GM19240 (cell line): ENCODE measurements at regions not wholly inside any gene's neighbourhood (a gene's known extent, or its start where the extent isn't known, plus 50 kb on each side); places are given as distances from the start of the nearest gene placed in this dataset.
"Not testable (repeated sequence)": the region's sequence is repeated elsewhere in the genome, so short reads cannot be mapped to it uniquely, and the experiment has no call there.

Experiments used
- DNase-seq: peaks from one replicate; pipeline ENCODE4 v3.0.0; 2011; ENCODE audit warnings: low spot score; ENCODE audit not compliant: insufficient read length

DNA sequence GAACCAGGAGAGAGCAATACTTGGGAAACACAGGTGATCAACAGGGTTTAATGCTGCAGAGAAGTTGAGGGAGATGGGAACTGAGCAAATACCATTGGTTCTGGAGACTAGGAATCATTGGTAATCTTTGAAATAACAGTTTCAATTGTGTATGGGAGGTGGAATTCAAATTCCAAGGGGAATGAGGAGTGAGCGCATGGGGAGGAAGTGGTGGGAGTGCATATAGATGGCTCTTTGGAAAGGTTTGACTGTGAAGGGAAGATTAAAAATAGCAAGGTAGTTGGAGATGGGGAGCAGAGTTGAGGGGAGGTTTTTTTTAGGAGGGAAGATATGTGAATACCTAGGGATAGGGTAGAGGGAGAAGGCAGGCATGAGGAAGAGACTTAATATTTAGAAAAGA is 51.1 kb upstream of the ROPN1 start:
- DNase-seq: no peak

DNA sequence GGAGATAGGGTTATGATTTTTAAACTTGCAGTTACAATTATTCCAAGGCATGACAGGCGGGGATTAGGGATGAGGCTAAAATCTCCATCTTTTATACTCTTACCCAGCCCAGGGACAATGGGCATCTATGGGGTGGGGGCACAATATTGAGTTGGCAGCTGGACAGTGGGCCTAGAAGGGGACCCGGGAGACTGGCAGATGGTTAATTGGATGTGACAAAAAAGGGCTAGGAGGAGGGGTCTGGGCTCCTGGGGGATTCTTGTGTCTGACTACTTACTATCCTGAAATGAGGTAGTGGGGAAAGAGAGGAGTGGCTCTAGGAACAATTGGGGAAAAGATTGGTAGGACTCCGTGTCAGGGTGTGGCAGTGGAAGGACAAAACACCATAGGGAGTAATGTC is 53.0 kb upstream of the ROPN1 start:
- DNase-seq: no peak

DNA sequence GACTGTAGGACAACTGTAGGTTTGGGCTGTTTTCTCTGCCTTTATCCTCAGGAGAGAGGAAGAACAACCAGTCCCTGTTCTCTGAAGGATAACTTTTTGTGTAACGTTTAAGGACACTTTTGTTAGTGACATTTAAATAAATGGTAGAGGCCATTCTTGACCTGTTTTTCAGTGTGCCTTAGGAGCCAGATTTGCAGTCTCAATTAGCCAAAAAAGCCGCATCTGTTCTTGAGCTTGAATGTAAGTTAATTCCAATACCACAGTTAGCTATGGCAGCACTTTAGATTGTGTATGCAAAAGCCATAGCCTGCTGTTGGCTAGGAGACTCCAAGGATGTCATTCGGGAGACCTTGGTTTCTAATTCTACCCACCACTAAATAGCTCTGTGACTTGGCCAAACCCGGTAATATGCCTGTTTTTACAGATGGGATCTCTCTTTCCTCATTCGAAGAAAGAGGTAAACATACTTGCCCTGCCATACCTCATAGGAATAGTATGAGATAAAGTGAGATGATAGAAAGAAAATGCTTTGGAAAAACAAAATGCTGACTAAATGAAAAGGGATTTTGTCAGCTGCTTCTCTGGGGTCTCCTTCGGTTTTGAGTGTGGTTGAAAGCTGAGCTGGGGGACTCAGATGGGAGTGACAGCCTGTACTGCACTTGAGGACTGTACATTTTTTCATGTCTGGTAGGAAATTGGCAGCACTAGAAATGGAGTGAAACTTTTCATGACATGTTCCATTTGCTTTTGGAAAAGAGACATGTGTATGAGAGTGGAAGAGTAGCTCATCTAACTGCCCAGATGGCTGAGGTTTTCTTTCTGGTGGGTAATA is 57.3 kb upstream of the ROPN1 start:
- DNase-seq: no peak

DNA sequence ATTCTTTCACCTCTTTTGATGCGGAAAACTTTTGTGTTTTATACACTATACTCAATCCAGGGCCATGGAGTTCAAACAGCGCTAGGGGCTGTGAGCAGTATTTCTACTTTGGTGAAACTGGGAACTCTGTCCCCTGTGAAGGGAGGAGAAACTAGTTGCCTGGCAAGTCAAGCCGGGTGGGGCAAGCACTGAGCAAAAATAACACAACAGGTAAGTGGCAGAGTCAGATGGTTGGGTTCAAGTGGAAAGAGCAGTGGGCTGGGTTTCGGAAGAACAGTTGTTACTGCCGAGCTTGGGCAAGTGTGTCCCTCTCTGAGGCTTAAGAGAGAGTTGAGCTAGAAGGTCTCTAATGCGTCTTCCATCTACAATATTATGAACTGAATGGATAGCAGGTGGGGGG is 59.7 kb upstream of the ROPN1 start:
- no peak for DNase-seq

DNA sequence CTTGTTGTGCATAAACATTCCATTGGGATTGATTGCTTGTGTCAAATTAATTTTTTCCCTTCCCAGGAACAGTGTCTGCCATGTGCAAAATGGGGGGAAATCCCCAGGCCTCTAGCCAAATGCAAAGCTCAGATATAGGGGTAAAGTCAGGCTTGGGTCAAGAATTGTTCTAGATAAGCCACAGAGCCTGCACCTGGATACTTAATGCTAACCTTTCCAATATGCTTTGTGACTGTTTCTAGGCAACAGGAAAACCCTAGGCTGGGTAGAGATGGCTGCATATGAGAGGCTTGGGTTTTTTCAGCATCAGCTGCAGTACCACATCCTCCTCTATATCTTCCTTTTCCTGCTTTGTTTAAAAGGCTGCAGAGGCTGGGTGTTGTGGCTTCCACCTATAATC is 61.9 kb upstream of the ROPN1 start:
- DNase-seq: no peak

DNA sequence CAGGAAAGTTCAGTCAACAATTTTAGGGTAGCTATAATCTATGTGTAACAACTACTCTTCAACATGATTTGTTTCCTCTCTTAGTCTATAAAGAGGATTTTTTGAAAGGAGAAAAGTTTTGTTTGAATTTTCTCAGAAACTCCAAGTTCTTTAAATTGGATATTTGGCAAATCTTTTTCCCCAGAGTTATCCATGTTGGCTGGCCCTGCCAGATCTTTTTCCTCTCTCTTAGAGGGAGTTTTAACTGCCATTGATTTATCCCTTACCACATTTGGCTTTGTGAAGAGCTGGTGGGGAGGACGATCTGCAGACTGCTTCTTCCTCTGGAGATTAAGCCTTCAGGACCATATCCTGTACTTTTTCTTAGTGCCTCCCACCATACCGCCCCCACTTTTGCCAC is 64.9 kb upstream of the ROPN1 start:
- DNase-seq: no peak

DNA sequence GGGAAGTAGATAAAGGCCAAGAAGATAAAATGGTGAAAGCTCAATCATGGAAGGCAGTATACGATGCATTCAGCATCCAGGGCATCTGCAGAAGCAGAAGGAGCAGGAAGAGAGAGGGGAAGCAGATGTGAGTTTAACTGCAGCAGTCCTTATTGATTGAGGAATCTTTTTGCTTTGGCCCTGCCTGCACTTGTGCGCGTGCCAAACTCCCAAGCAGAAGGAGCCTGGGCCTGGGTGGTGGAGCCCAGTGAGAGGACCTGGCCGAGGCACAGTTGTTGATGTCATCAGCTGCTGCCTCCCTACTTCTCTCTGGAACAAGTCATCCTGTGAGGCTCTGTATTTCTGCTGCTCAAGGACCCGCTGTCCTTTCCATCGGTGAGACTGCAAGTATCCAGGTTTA is 65.5 kb upstream of the ROPN1 start:
- no peak for DNase-seq

DNA sequence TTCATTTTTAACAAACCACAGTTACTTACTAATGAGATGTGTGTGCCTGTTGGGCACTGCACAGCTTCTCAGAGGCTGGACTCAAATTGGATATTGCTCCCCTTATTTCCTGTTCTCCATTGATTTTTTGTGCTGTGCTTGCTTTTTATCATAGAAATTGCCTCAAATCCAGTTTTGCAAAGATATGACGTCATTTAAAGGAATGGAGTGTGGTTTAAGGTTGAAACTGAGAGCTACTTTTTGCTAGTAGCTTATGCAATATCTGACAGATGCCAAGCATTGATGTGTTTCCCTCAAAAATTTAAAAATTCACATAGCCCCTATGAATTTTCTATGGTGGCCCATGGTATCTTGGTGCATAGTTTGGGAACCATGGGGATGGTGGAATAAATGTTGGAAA is 67.7 kb upstream of the ROPN1 start:
- no peak for DNase-seq

DNA sequence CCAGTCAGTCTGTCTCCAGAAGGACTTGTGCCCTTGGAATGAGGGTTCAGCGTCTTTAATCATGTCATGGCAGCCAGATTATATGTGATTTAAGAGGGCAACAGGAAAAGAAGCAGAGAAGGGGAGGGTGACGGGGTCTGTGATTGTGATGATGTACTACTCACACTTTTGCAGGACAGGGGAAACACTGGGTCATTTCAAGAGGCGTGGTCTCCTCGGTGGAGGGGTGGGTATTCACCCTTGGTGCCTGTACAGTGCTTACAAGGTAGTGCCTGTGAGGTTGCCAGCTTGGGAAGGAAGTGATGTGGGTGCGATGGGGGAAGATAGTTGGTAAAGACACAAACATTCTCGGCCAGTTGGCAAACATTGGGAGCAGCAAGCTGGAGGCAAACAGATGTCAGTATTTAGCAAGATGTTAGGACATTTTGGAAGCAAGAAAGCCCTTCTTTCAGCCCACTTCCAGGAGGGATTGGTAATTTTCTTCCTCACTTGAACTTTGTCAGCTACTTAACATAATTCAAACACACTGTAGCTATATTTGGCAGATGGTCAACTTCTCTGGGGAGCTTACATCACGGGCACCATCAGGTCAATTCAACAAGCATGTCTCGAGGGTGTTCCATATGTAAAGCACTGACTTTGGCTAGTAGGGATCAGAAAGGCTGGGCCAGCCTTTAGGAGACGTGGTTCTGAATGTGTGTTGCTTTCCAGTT is 71.4 kb upstream of the ROPN1 start:
- DNase-seq: no peak

DNA sequence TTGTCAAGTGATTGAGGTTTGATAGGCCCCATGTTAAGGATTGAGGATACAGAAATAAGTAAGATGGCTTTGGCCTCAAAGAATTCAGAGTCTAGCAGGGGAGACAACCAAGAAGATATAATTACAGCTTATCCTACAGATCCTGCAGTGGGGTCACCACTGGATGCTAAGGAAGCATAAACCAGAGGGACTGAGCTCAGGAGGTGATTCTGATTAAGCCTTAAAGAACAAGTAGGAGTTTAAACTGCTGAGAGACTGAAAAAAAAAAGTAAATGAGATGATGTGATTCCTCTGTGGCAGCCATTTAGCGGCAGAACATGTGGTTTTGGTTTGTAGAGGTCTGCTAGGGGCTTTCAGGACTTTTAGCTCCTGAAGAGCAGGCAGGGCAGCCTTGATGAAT is 72.1 kb upstream of the ROPN1 start:
- DNase-seq: no peak

DNA sequence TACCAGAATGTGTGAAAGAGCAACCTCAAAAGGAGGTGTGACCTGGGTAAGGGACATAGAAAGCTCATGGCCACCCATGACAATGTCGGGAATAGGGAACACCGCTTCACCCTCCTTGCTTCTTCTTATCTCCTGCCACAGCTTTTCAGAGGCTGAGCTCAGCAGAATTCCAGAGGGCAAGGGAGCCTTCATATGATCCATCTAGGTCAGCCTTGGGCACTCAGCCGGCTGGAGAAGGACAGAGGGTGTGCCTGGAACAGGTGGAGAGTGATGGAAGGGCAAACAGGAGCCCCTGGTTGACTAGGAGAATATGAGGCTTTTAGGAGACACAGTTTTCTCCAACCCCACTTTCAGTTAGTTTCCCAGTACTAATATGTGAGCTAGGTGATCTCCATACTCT is 74.6 kb upstream of the ROPN1 start:
- not testable (repeated sequence) for DNase-seq

DNA sequence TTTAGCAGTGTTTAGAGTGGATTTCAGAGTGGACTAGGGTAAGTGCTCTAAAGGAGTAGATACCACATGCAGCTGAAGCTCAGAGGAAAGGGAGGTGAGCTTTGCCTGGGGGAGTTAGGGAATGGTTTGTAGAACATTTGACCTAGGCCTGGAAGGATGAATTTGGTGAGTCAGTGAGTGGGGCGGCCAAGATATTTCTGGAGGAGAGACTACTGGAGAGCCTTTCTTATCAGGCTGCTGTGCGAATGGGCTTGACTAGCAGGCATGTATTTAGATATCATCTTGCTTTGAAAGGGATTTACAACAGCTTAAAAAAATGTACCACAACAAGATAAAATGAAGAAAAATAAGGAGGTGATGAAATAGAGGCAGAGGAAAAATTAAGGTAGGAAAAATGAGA is 77.8 kb upstream of the ROPN1 start:
- DNase-seq: not testable (repeated sequence)

DNA sequence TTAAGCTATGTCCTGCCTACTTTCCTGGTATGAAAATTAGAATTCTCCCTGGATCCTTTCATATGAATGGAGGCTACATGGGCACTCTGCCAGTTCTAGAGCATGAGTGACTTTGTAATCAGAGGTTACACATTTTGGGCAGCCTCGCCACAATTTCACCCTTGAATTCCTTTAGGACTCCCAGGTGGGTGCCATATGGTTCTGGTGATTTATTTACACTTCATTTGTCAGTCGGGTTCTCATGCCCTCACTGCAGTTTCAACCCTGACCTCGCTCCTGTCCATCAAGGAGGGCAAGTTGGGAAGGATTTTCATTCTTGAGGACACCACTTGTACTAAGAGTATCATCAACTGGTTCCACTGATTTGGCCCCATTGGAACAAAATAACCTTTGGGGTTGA is 83.2 kb upstream of the ROPN1 start:
- DNase-seq: not testable (repeated sequence)

DNA sequence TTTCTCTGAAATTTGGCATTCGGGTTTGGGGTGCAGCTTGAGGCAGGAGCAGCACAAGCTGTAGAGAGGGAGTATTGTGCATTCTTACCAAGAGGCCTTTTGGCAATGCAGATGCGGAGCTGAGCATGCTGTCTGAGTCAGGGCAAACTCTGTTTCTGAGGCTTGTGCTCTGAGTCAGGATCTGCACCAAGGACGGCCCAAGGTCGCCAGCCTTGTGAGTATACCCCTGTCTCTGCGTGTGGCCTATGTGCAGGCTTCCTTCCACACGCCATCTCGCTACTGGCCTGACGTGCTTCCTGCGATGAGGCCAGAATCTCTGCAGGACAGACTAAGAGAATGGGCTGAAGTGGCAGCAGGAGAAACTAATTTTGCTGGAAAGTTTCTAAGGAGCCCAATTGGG is 83.8 kb upstream of the ROPN1 start:
- no peak for DNase-seq

DNA sequence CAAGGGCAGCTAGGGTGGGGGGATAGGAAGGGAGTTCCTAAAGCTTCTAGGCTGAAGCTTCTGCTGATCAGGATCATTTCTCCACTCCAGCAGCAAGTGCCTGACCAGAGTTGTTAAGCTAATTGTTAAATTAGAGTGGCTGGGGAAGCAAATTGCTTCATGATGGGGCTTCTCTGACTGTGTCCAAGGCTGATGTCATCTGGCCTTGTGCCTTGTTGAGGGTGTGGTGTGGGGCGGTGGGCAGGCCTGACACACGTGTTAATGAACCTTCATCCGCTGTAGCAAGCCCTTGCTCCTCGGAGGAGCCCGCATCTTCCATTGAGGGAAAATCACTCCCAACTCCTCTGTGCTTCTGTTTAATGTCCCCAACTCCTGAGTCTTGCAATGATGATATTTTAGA is 84.3 kb upstream of the ROPN1 start:
- DNase-seq: no peak

DNA sequence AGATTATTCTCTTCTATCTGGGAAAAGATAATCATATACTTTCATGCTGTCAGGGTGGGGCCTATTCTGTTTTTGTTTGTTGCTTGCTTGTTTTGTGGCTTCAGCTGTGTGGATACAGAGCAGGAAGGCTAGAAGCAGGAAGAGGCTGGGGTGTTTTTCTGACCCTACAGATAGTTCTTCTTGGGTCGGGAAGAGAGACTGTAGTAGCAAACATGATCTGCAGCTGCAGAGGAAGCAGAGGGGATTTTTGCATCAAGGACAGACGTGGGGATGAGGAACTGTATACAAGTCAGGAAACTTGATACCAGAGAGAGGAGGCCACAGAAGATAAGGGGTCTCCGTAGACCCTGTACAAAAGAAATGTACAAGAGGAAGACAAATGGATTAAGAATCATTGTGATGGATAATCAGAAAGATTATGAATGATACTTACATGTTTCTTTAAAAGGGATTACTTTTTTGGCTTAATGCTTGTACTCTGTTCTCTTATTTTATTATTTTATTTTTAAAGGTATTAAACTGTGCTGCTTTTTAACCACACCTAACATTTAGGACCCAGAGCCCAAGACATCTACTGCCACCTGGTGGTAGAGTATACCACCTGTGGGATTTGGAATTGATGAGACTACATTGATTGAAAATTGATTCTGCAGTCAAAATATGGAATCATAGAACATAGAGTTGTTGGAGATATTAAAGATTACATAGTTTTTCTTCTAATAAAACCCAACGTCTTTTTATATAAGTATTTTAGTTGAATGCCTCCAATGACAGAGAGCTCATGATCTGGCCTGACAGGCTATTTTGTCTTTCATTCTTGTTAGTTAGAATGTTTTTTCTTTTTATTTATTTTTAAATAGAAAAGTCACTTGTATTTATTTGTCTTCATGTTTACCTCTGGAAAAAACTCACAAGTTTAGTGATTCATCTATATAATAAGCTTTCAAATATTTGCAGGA is 87.3 kb upstream of the ROPN1 start:
- DNase-seq: no peak

DNA sequence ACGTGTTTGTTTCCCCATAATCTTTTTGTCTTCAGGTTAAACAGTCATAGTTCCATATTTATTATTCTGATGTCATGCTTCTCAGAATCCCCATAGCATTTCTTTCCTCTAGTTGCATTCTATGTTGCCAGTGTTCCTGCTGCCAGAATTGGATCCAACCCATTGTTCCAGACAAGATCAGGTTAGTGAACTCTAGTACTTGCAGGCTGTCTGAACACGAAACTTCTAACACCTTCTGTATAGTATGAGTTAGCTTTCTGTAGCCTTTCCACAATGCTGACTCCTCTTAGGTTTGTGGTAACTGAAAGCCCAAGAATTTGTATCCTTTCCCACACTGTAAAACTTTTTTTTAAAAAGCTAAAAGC is 88.0 kb upstream of the ROPN1 start:
- DNase-seq: no peak

DNA sequence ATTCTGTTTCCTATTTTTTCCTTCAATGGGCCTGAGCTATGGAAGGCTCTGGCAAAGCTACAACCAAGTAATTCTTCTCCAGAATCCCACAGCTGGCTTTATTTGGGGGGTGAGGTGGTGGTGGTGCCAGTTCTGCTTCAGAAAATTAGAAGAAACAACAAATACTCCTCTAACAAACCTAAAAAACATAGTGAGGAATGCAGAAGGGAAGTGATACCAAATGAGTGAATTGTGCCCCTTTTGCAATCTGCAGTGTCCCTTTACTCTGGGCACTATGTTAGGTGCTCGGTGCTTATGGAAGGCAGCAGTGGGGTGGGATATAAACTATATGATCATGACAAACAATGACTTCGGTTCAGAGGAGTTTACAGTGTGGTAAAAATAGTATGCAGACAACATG is 90.4 kb upstream of the ROPN1 start:
- DNase-seq: no peak

DNA sequence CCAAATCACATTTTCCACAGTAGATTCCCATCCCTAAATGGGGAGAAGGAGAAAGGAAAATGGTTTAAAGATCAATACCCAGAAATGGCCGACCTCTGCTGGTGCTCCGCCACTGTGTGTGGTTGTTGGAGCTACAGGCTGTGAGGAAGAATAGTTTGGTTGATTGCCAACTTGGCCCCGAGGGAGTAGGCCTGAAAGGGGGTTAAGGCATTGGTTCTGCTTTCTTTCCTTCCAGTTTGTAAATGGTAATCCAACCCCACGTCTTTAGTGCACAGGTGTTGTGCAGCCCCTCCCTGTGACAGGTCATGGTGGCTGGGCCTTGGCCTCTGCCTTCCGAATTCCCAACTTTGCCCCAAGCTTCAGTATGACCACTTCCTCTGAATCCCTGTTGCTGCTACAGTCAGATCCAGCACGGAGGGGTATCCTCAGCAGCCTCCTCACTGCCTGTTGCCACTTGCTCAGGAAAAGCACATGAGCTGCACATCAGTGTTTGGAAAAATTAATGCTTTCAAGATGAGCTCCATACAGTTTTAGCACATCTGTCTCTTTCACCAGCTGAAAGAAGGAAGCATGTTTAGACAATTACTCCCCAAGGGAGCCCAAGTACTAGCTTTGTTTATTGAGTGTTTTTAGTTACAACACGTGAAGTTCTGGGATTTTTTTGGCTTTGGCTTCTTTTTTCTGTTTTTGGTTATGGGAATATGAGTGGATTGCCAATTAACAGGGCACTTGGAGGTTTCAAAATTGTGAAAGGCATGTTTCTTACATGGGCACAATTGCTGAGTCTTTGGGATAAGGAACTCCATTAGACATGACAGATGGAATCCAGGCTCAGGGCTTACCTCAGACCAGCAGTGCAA is 92.3 kb upstream of the ROPN1 start:
- DNase-seq: no peak

DNA sequence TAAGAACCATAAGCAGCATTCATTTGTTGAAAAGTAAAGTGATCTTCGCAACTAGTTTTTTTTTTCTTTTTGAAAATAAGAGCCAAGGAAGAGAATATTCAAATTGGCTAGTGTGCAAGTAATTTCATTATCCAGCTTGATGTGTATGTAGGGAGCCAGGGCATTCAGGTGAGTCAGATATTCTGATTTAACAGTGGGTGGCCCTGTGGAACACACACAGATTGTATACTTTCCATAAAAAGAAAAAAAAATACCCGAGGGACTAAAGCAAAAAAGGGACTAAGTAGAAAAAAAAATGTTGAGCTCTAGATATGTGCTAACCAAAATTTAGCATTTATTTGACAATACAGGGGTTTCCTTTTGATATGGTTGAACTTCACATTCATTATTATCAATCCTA is 96.9 kb upstream of the ROPN1 start:
- DNase-seq: no peak

DNA sequence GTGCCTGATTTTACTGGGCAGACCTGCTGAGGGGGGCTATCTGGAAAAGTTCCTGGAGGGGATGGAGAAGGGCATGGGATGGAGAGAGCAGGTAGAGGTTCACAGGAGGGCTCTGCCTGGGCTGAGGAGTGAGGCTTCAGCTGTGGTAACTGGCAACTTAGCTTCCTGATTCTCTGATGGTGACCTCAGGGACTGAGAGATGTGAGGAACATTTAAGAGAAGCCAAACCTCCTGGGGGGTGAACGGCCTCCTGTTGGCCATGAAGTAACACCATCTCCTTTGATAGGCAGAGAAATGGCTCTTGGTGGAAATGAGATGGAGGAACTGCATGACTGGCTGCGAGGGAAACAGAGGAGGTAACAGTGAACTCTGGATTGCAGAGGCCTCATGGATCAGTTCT is 97.3 kb upstream of the ROPN1 start:
- DNase-seq: no peak
